ENCODE measurements at regions not wholly inside any gene's neighbourhood (a gene's known extent, or its start where the extent isn't known, plus 50 kb on each side); places are given as distances from the start of the nearest gene placed in this dataset.

GRCh38 chr10:69741252-69741651 is 60.5 kb upstream of the COL13A1 start:
- DNase-seq = no peak
- Histone ChIP-seq H4K20me1 (ENCODE audit: control insufficient read depth, insufficient read depth, insufficient read length) (no peaks in the 10 kb centered on the region), H3K4me1 (ENCODE audit: insufficient read depth, low read length) (no peaks in the 10 kb centered on the region; the same call in 1 of the 2 replicates), H3K9ac (ENCODE audit: extremely low read depth, insufficient read length, low read length) (no peak overlapping the region), H4K91ac (ENCODE audit: insufficient read length, low read depth, low read length) (no peak overlapping the region), H3K27ac (ENCODE audit: insufficient read length, low read depth, low read length) (no peak overlapping the region), H3K18ac (ENCODE audit: insufficient read length, low read depth, low read length) (no peak overlapping the region), H4K5ac (ENCODE audit: insufficient read length, low read depth, low read length) (no peak overlapping the region), H2BK12ac (ENCODE audit: insufficient read length, low read depth, low read length) (no peak overlapping the region), H3K4me2 (ENCODE audit: insufficient read depth, insufficient read length, low read length) (no peak overlapping the region), H3K9me3 (ENCODE audit: control insufficient read depth, low read depth, low read length) (no peaks in the 10 kb centered on the region), H2BK120ac (ENCODE audit: low read depth, low read length, poor library complexity, severe bottlenecking) (no peak overlapping the region), H3K14ac (ENCODE audit: insufficient read depth, low read length) (no peak overlapping the region), H3T11ph (ENCODE audit: low read length) (no peak overlapping the region), H3K56ac (ENCODE audit: insufficient read length, low read depth, low read length) (no peak overlapping the region), H3K4ac (ENCODE audit: low read depth, low read length) (no peak overlapping the region), H2AFZ (ENCODE audit: low read length) (no peak overlapping the region), H3K23ac (ENCODE audit: insufficient read length, low read depth, low read length) (no peak overlapping the region), H2AK5ac (ENCODE audit: insufficient read length, low read length) (no peak overlapping the region), H4K8ac (replicated peaks; ENCODE audit: insufficient read length, low read depth, low read length) (no peak overlapping the region), H3K27me3 (ENCODE audit: insufficient read depth, low read length) (no peaks in the 10 kb centered on the region), H3K23me2 (ENCODE audit: insufficient read length, low read depth, low read length, poor library complexity, severe bottlenecking) (no peaks in the 10 kb centered on the region), H2BK5ac (ENCODE audit: insufficient read length, low read length) (no peak overlapping the region), H3K79me2 (ENCODE audit: insufficient read depth, low read length) (no peaks in the 10 kb centered on the region), H3K79me1 (ENCODE audit: insufficient read depth, low read depth, low read length, poor library complexity, severe bottlenecking) (no peaks in the 10 kb centered on the region), H2BK20ac (ENCODE audit: low read depth, low read length, poor library complexity, severe bottlenecking) (no peak overlapping the region), H2BK15ac (ENCODE audit: low read depth, low read length) (no peak overlapping the region)
- WGBS (ENCODE audit: extremely low coverage, insufficient read length, low lambda C conversion rate) = no CpG with 5 or more reads among the region's 1 CpG
- Mint-ChIP-seq H3K36me3 (ENCODE audit: insufficient read depth in 1 of 3, low read depth in 3 of 3) (no peaks in the 10 kb centered on the region), H3K27ac (peak overlapping the region in 1 of 3 experiments; percentile 34; a peak in 1 of 7 replicates), H3K4me3 (no peak overlapping the region; a peak in 1 of 5 replicates), H3K9me3 (no peaks in the 10 kb centered on the region; a peak in 1 of 5 replicates), H3K4me1 (peaks cover 8 to 17% of the 10 kb centered on the region in 2 experiments), H3K27me3 (ENCODE audit: low read depth) (peaks cover 12% of the 10 kb centered on the region)
- TF ChIP-seq CTCF (conservative IDR thresholded peaks at IDR 0.05) = no peak

All from H9 (cell line).